ENCODE measurements at regions not wholly inside any gene's neighbourhood (a gene's known extent, or its start where the extent isn't known, plus 50 kb on each side); places are given as distances from the start of the nearest gene placed in this dataset.
A peak's percentile ranks its signal among the peaks of the same experiment; 100 is the strongest.

DNA sequence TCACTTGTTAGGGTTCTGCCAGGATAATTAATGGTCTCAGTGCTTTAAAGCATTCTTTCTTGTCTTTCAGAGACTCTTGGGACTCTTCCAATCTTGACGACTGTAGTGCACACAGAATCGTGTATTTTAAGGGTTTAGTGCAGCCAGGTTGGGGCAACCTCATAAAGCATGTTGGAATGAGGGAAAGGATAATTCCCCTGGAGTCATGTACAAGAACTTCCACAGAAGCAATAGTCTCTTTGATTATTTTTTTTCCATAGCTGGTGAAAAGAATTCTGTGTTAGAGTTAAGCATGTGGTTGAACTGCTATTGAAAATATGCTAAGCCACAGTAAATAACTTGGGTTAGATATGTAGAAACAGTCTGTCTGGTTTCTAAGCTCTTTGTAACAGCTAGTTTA is 246.8 kb upstream of the DAAM1 start:
- TF ChIP-seq, protein P1, sequence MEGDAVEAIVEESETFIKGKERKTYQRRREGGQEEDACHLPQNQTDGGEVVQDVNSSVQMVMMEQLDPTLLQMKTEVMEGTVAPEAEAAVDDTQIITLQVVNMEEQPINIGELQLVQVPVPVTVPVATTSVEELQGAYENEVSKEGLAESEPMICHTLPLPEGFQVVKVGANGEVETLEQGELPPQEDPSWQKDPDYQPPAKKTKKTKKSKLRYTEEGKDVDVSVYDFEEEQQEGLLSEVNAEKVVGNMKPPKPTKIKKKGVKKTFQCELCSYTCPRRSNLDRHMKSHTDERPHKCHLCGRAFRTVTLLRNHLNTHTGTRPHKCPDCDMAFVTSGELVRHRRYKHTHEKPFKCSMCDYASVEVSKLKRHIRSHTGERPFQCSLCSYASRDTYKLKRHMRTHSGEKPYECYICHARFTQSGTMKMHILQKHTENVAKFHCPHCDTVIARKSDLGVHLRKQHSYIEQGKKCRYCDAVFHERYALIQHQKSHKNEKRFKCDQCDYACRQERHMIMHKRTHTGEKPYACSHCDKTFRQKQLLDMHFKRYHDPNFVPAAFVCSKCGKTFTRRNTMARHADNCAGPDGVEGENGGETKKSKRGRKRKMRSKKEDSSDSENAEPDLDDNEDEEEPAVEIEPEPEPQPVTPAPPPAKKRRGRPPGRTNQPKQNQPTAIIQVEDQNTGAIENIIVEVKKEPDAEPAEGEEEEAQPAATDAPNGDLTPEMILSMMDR (IDR thresholded peaks at IDR 0.05): no peak
- TF ChIP-seq EZH2 (IDR thresholded peaks at IDR 0.05) (no peak), EZH2phosphoT487 (IDR thresholded peaks at IDR 0.05) (no peak)
- Mint-ChIP-seq H3K4me1 (peaks cover 32% of the 10 kb centered on the region), H3K27me3 (ENCODE audit: insufficient read depth, low read depth) (peaks cover 7% of the 10 kb centered on the region), H3K9me3 (peaks cover 11% of the 10 kb centered on the region), H3K36me3 (peaks cover 3% of the 10 kb centered on the region), H3K27ac (no peak overlapping the region), H3K4me3 (no peak overlapping the region)
- no peak overlapping the region for H3K4me3 ChIP-seq
- no peaks in the 10 kb centered on the region for H3K9me3 ChIP-seq (ENCODE audit: low read depth)
- no peak overlapping the region for H3K4me2 ChIP-seq
- H3K9ac ChIP-seq: no peak overlapping the region
- no peak overlapping the region for H2AFZ ChIP-seq (replicated peaks)
- no peaks in the 10 kb centered on the region for H3K27me3 ChIP-seq
- DNase-seq (ENCODE audit: low spot score): no peak
- H3K79me2 ChIP-seq (ENCODE audit: low read depth): no peaks in the 10 kb centered on the region
- H3K4me1 ChIP-seq: peaks cover 20% of the 10 kb centered on the region
- no peaks in the 10 kb centered on the region for H3F3A ChIP-seq (ENCODE audit: low read depth)
- H4K20me1 ChIP-seq (ENCODE audit: low read depth): no peaks in the 10 kb centered on the region
- no peak overlapping the region for H3K27ac ChIP-seq
- no peaks in the 10 kb centered on the region for H3K36me3 ChIP-seq

DNA sequence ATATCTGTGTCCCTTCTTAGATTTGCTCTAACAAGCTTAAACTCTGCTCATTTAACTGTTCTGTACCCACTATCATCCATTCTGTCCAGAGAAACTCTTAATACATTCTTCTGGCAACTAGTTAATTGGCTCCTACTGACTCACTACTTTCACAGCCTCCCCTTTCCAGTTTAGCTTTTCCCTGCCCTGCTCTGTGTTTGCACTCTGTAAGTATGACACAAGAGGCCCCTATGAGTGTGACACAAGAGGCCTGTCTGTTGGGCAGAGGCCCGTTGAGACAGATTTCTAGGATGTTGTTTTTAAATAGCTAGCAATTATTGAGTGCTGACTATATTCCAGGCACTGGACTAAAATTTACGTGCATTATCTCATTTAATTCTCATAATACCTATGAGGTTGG is 246.0 kb upstream of the DAAM1 start:
- no peaks in the 10 kb centered on the region for H3K36me3 ChIP-seq
- H3F3A ChIP-seq (ENCODE audit: low read depth): no peaks in the 10 kb centered on the region
- no peak overlapping the region for H2AFZ ChIP-seq (replicated peaks)
- no peaks in the 10 kb centered on the region for H3K79me2 ChIP-seq (ENCODE audit: low read depth)
- TF ChIP-seq, protein P1 (IDR thresholded peaks at IDR 0.05): no peak
- TF ChIP-seq EZH2 (IDR thresholded peaks at IDR 0.05) (no peak), EZH2phosphoT487 (IDR thresholded peaks at IDR 0.05) (no peak)
- Mint-ChIP-seq H3K27me3 (ENCODE audit: insufficient read depth, low read depth) (peaks cover 8% of the 10 kb centered on the region), H3K27ac (no peak overlapping the region), H3K4me3 (no peak overlapping the region), H3K9me3 (peaks cover 3% of the 10 kb centered on the region), H3K4me1 (peaks cover 38% of the 10 kb centered on the region), H3K36me3 (no peaks in the 10 kb centered on the region)
- no peak overlapping the region for H3K9ac ChIP-seq
- no peaks in the 10 kb centered on the region for H3K9me3 ChIP-seq (ENCODE audit: low read depth)
- DNase-seq (ENCODE audit: low spot score): no peak
- H3K4me1 ChIP-seq: peaks cover 20% of the 10 kb centered on the region
- no peak overlapping the region for H3K27ac ChIP-seq
- H3K4me2 ChIP-seq: no peak overlapping the region
- no peak overlapping the region for H3K4me3 ChIP-seq
- no peaks in the 10 kb centered on the region for H3K27me3 ChIP-seq
- no peaks in the 10 kb centered on the region for H4K20me1 ChIP-seq (ENCODE audit: low read depth)

DNA sequence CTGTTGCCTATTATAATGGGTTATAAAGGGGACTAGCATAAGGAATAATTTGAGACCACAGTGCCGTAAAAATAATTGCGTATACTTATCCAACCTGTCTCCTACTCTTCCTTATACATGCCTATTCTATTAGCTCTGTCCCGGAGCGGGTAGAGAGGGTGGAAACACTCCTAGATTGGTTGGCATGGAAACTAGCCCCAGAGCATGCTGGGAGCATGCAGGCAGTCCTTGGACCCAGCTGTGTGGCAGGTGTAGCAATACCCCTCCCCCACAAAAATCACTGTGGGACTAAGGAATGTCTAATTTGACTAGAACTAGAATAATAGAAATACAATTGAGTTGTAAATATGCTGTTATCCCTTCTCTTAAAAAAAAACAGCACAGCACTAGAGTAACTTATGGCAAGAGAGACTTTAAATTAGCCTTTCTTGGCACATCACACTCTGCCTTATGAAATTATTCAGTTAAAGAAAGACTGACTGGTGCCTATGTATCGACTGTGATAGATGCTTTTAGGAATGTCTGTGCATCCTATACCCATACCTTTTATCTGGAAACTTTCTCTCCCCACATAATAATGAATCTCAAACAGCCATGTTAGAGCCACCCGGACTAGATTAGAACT is 244.0 kb upstream of the DAAM1 start:
- TF ChIP-seq EZH2phosphoT487 (IDR thresholded peaks at IDR 0.05) (no peak), EZH2 (IDR thresholded peaks at IDR 0.05) (no peak)
- no peaks in the 10 kb centered on the region for H3K27me3 ChIP-seq
- H3K27me3 Mint-ChIP-seq (ENCODE audit: insufficient read depth, low read depth): peaks cover 8% of the 10 kb centered on the region
- peak overlapping the region; percentile 11 for H2AFZ ChIP-seq (replicated peaks)
- no peak overlapping the region for H3K27ac ChIP-seq
- H3K4me3 ChIP-seq: no peak overlapping the region
- H3K4me2 ChIP-seq: peak overlapping the region; percentile 29
- H4K20me1 ChIP-seq (ENCODE audit: low read depth): no peaks in the 10 kb centered on the region
- no peaks in the 10 kb centered on the region for H3F3A ChIP-seq (ENCODE audit: low read depth)
- peaks cover 51% of the 10 kb centered on the region for H3K4me1 Mint-ChIP-seq
- no peaks in the 10 kb centered on the region for H3K79me2 ChIP-seq (ENCODE audit: low read depth)
- peak overlapping the region; percentile 31 for H3K27ac Mint-ChIP-seq
- H3K9me3 Mint-ChIP-seq: no peaks in the 10 kb centered on the region
- peak; percentile 29 for DNase-seq (ENCODE audit: low spot score)
- peaks cover 24% of the 10 kb centered on the region for H3K4me1 ChIP-seq
- no peaks in the 10 kb centered on the region for H3K36me3 Mint-ChIP-seq
- no peak overlapping the region for H3K9ac ChIP-seq
- no peaks in the 10 kb centered on the region for H3K9me3 ChIP-seq (ENCODE audit: low read depth)
- no peaks in the 10 kb centered on the region for H3K36me3 ChIP-seq
- H3K4me3 Mint-ChIP-seq: no peak overlapping the region

DNA sequence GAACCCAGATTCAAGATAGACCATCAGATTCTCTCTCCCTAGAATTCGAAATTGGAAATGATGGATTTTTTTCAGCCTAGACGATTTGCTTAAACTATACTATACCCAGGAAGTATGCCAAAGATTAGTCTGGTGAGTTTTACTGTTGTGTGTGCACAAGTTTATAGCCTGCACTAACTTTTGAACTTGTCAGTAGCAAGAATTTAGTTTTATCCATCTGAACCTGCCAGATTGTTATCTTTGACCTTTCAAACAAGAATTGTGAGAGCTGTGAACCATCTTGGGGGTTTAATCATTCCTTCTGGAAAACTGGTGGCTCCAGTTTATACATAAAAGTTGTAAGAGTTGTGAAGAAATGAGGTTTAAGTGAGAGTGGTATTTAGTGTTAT is 243.5 kb upstream of the DAAM1 start:
- H3K9me3 ChIP-seq (ENCODE audit: low read depth): no peaks in the 10 kb centered on the region
- H3K4me1 ChIP-seq: peaks cover 24% of the 10 kb centered on the region
- H4K20me1 ChIP-seq (ENCODE audit: low read depth): no peaks in the 10 kb centered on the region
- H3K27ac Mint-ChIP-seq: peak overlapping the region; percentile 4
- H2AFZ ChIP-seq (replicated peaks): no peak overlapping the region
- DNase-seq (ENCODE audit: low spot score): no peak
- peaks cover 2% of the 10 kb centered on the region for H3K9me3 Mint-ChIP-seq
- no peaks in the 10 kb centered on the region for H3K79me2 ChIP-seq (ENCODE audit: low read depth)
- H3F3A ChIP-seq (ENCODE audit: low read depth): no peaks in the 10 kb centered on the region
- no peak overlapping the region for H3K4me3 Mint-ChIP-seq
- no peaks in the 10 kb centered on the region for H3K36me3 ChIP-seq
- peaks cover 8% of the 10 kb centered on the region for H3K27me3 Mint-ChIP-seq (ENCODE audit: insufficient read depth, low read depth)
- no peaks in the 10 kb centered on the region for H3K36me3 Mint-ChIP-seq
- no peak overlapping the region for H3K9ac ChIP-seq
- no peak overlapping the region for H3K27ac ChIP-seq
- TF ChIP-seq, protein P1 (IDR thresholded peaks at IDR 0.05): no peak
- TF ChIP-seq EZH2phosphoT487 (IDR thresholded peaks at IDR 0.05) (no peak), EZH2 (IDR thresholded peaks at IDR 0.05) (no peak)
- H3K27me3 ChIP-seq: no peaks in the 10 kb centered on the region
- H3K4me3 ChIP-seq: no peak overlapping the region
- no peak overlapping the region for H3K4me2 ChIP-seq
- H3K4me1 Mint-ChIP-seq: peaks cover 51% of the 10 kb centered on the region

Data from neural progenitor cell (in vitro differentiated cells).